NB4 (cell line): ENCODE measurements at regions not wholly inside any gene's neighbourhood (a gene's known extent, or its start where the extent isn't known, plus 50 kb on each side); places are given as distances from the start of the nearest gene placed in this dataset.

Experiments
- CTCF ChIP-seq: IDR thresholded peaks from one replicate; pipeline ENCODE4 v1.5.1; 2012; ENCODE audit warnings: low read depth, low read length
- MAX ChIP-seq: IDR thresholded peaks from 2 replicates; pipeline ENCODE4 v1.6.1; 2011; ENCODE audit warnings: low read depth, low read length
- MYC ChIP-seq: IDR thresholded peaks from 2 replicates; pipeline ENCODE4 v1.6.1; 2011; ENCODE audit warnings: low read depth, low read length
- POLR2A ChIP-seq: IDR thresholded peaks from 2 replicates; pipeline ENCODE4 v1.6.1; 2011; ENCODE audit warnings: mild to moderate bottlenecking; ENCODE audit not compliant: insufficient read length; ENCODE audit errors: extremely low read depth

GRCh38 chr1:244315996-244316395 lies 135.7 kb downstream of the ADSS2 start:
- no peak for TF ChIP-seq CTCF
- TF ChIP-seq POLR2A = no peak
- TF ChIP-seq MYC = no peak
- TF ChIP-seq MAX = no peak
